ENCODE measurements at regions not wholly inside any gene's neighbourhood (a gene's known extent, or its start where the extent isn't known, plus 50 kb on each side); places are given as distances from the start of the nearest gene placed in this dataset.

DNA sequence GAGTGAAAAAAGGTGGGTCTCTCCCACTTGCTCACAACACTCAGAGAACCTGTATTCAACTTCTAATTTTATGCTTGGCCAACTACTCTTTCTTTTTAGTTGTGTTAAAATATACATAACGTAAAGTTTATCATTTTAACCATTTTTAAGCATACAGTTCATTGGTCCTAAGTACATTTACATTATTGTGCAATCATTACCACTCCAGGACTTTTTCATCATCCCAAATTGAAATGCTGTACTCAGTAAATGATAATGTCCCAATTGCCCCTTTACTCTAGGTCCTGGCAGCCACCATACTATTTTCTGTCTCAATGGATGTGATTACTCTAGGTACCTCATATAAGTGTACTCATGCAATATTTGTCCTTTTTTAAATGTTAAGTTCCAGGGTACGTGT is 212.3 kb upstream of the PLXNA2 start:
- H3K4me1 ChIP-seq = no peaks in the 10 kb centered on the region
- H3K27me3 ChIP-seq = peaks cover 0 to 3% (median 0%) of the 10 kb centered on the region in 4 donors
- DNase-seq (no peak), ATAC-seq (no peak), FAIRE-seq (no peak)
- H3K9me3 ChIP-seq = no peaks in the 10 kb centered on the region
- no peak overlapping the region for H3K27ac ChIP-seq
- no peak overlapping the region for H3K4me3 ChIP-seq
- intact Hi-C loops (cut with DNase I) = no loop called here
- TF ChIP-seq, protein P1, sequence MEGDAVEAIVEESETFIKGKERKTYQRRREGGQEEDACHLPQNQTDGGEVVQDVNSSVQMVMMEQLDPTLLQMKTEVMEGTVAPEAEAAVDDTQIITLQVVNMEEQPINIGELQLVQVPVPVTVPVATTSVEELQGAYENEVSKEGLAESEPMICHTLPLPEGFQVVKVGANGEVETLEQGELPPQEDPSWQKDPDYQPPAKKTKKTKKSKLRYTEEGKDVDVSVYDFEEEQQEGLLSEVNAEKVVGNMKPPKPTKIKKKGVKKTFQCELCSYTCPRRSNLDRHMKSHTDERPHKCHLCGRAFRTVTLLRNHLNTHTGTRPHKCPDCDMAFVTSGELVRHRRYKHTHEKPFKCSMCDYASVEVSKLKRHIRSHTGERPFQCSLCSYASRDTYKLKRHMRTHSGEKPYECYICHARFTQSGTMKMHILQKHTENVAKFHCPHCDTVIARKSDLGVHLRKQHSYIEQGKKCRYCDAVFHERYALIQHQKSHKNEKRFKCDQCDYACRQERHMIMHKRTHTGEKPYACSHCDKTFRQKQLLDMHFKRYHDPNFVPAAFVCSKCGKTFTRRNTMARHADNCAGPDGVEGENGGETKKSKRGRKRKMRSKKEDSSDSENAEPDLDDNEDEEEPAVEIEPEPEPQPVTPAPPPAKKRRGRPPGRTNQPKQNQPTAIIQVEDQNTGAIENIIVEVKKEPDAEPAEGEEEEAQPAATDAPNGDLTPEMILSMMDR (IDR thresholded peaks at IDR 0.05) = no peak
- no peaks in the 10 kb centered on the region for H3K36me3 ChIP-seq
- 60 to 68% methylated on average over 2 of the region's 2 CpGs for WGBS, 2 donors

DNA sequence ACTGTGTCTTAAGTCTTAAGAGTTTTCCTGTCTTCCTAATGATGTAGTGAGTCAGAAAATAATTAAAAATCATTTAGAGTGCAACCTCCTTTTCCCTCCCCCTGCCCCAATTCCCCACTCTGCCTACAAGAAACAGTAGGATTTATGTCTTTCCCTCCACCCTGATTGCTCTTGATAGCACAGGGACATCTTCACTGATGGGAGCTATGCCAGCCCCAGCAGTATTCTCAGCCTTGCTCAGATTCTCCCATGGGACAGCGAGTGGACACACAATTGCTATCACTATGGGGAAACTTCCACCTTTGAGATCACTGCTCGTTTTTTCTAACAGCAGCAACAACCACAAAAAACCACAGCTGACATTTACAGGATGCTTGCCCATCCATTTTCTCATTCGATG is 216.6 kb upstream of the PLXNA2 start:
- ATAC-seq (no peak), FAIRE-seq (no peak)
- intact Hi-C loops (cut with DNase I) = no loop called here

DNA sequence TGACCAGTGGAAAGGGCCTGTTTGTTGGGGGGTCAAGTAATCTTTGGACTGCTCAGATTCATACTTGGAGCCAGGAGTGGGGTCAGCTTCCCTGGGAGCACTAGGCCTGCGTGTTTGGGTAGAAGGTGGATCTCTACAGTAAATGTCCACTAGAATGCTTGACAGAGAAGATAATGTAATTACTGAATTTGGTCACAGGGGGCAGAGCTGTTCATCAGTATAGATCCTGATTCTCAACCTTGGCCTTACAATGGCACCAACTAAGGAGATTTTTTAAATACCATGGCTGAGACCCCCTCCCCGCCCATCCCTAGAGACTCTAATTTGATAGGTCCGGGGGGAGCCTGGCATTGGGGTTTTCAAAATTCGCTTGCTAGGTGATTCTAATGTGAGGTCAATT is 217.5 kb upstream of the PLXNA2 start:
- ATAC-seq = no peak
- intact Hi-C loops (cut with DNase I) = no loop called here
- H3K36me3 ChIP-seq = no peaks in the 10 kb centered on the region
- H3K27ac ChIP-seq = no peak overlapping the region
- TF ChIP-seq, protein P1 (IDR thresholded peaks at IDR 0.05) = no peak
- H3K27me3 ChIP-seq = peaks cover 0 to 3% (median 0%) of the 10 kb centered on the region in 4 donors
- FAIRE-seq = no peak
- WGBS, 2 donors = 65 to 81% methylated on average over 4 of the region's 4 CpGs
- H3K9me3 ChIP-seq = no peaks in the 10 kb centered on the region
- DNase-seq = no peak
- H3K4me1 ChIP-seq = no peaks in the 10 kb centered on the region
- H3K4me3 ChIP-seq = no peak overlapping the region

More for the DNA sequence above, 216.6 kb upstream of the PLXNA2 start:
- DNase-seq = no peak
- WGBS, 2 donors = 49 to 67% methylated on average over 3 of the region's 3 CpGs
- TF ChIP-seq, protein P1 (IDR thresholded peaks at IDR 0.05) = no peak
- peaks cover 0 to 3% (median 0%) of the 10 kb centered on the region in 4 donors for H3K27me3 ChIP-seq
- H3K36me3 ChIP-seq = no peaks in the 10 kb centered on the region
- H3K27ac ChIP-seq = no peak overlapping the region
- H3K9me3 ChIP-seq = no peaks in the 10 kb centered on the region
- H3K4me3 ChIP-seq = no peak overlapping the region
- no peaks in the 10 kb centered on the region for H3K4me1 ChIP-seq

DNA sequence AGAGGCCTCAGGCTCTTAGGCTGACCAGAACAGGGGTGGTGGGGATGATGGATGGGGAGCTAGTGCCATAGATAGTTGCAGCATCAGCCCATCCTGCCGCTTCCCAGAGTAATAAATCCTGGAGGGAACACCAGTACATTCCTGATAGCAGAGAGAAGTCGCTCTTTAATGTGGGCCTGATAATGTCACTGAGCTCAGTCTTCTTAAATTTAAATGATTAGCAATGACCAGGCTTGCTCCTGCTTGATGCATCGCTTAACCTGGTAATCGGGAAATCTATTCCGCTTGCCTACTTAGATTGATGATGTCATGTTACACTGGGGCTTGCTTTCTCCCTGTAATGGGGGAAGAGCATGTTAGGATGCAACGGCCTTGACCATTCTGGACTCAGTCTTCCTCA is 218.6 kb upstream of the PLXNA2 start:
- Histone ChIP-seq H3K4me3 (no peak overlapping the region), H3K27me3 (peaks cover 0 to 3% (median 0%) of the 10 kb centered on the region in 4 donors), H3K9me3 (no peaks in the 10 kb centered on the region), H3K4me1 (no peaks in the 10 kb centered on the region), H3K36me3 (no peaks in the 10 kb centered on the region), H3K27ac (no peak overlapping the region)
- FAIRE-seq (no peak), DNase-seq (no peak), ATAC-seq (no peak)
- WGBS, 2 donors = 75 to 82% methylated on average over 6 of the region's 6 CpGs
- TF ChIP-seq, protein P1 (IDR thresholded peaks at IDR 0.05) = no peak
- intact Hi-C loops (cut with DNase I) = no loop called here

DNA sequence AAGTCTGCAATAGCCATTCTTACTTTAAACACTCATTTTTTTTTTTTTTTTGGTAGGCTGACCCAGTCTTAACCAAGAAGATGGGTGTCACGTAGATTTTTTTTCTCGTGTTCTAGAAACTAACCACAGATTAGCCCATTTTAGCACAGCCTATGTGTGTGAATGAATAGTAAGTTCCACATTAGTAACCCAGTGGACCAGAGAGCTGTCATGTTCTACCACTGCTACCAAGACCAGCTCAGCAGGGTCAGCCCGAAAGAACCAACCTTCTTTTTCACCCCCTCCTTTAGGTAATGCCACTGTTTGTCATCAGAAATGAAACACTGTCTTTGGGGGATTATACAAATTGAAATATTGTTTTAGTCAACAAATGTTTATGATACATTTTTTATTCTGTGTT is 221.1 kb upstream of the PLXNA2 start:
- no peaks in the 10 kb centered on the region for H3K4me1 ChIP-seq
- ATAC-seq = no peak
- intact Hi-C loops (cut with DNase I) = no loop called here
- TF ChIP-seq, protein P1 (IDR thresholded peaks at IDR 0.05) = no peak
- no peaks in the 10 kb centered on the region for H3K36me3 ChIP-seq
- WGBS, 2 donors = 81 to 88% methylated on average over 3 of the region's 3 CpGs
- no peak overlapping the region for H3K4me3 ChIP-seq
- DNase-seq = no peak
- no peak overlapping the region for H3K27ac ChIP-seq
- H3K9me3 ChIP-seq = no peaks in the 10 kb centered on the region
- FAIRE-seq = no peak
- H3K27me3 ChIP-seq = no peaks in the 10 kb centered on the region
